ENCODE measurements at regions not wholly inside any gene's neighbourhood (a gene's known extent, or its start where the extent isn't known, plus 50 kb on each side); places are given as distances from the start of the nearest gene placed in this dataset.

DNA sequence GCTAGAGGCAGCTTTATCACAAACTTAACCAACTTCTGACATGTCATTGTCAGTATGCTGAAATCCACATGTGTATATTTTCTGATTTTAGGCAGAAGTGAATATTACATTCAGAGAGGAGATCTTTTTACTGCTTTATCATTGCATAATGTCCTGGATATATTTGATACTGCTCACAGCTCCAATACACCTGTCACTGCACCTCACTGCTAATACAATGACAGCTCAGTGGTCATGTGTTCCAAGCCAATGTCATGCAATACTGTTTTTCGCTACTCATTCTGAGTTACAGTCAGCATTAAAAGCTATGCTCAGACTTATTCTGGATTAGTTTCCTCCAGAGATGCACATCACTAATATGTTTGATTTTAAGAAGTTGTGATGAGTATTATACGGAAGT is 1604.6 kb downstream of the HACE1 start:
- no peak for DNase-seq (ENCODE audit: extremely low read depth in 1 of 11, low read depth in 9 of 11, low spot score in 4 of 11)

DNA sequence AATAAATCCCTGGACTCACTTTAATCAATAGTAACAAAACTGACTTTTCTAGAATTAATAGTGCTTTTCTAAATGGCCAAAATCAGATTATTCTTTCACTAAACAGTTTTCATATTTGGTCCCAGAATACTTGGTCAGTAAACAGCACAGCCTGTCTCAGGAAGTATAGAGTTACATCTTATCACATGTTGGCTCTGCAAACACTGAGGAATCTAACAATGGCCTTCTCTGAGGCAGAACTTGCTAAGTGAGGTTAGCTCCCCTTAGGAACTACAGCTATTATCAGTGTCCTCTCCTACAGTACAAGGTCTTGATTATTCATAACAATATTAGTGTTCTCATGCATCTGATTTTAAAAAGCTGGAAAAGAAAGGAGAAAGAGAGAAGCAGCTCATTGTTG is 1622.8 kb downstream of the HACE1 start:
- DNase-seq (ENCODE audit: extremely low read depth in 1 of 11, low read depth in 9 of 11, low spot score in 4 of 11), result no peak

DNA sequence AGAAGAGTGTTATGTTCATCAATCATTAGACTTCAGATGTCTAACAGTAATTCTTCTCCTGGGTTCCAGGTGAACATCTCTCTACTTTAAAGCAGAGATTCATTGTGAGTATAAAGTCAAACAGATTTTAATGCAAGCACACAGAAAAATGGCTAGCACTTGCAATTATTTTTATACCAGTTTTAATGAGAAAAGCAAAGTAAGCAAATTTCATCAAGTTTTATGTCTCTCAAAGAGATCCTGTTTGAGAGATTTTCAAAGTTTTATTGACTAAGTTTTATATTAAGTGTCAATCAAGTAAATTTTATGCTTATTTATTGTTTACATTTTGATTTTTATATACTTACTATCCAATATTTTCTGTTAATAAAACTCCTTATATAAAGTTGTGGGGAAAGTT is 1628.5 kb downstream of the HACE1 start:
- DNase-seq (ENCODE audit: extremely low read depth in 1 of 11, low read depth in 9 of 11, low spot score in 4 of 11), result no peak

DNA sequence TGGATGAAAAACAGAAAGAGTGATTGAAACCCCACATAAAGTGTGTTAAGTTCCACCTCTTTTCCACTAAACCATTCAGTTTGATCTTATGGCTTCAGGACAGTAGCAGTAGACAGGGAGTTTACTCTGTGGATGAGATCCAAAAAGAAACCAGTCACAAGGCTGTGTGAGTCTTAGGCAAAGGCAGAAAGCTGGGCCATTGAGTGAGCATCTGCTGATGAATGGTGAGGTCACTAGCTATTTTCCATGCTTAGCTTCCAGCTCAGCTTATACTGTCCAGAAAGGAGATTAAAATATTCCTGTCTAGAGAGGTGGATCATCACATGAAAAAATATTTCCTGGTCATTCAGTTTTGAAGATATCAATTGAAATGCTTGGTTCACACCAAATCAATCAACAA is 1643.9 kb downstream of the HACE1 start:
- no peak for DNase-seq (ENCODE audit: extremely low read depth in 1 of 11, low read depth in 9 of 11, low spot score in 4 of 11)

DNA sequence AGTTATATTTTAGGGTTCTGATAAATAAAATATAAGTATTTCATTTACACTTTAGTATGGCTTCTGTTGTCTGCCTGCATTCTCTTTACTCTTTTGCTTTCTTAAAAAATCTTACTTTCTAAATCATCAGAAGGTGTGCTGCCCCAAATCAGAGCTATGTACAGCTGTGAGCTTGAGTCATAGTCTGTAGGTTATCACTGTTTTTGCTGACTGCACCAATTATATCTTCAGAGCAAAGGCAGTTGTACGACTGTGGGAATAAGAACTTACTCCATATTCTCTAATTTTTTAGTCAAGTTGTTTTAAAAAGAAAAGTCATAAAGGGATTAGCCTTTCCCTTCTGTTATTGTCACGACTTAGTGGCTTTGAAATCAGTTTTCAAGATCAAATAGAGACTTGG is 1649.0 kb downstream of the HACE1 start:
- DNase-seq (ENCODE audit: extremely low read depth in 1 of 11, low read depth in 9 of 11, low spot score in 4 of 11), result no peak

DNA sequence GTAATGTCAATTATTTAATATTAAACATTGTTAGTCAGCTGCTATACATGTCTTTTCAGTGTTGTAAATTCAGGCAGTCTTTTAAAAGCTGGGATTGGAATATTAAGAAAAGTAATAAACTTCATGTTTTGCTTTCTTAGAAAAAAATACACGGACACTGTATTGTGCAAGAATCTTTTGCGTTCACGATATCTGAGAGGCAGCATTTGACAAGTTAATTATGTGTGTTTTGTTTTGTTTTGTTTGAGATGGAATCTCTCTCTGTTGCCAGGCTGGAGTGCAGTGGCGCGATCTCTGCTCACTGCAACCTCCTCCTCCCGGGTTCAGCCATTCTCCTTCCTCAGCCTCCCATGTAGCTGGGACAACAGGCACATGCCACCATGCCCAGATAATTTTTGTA is 1661.3 kb downstream of the HACE1 start:
- no peak for DNase-seq (ENCODE audit: extremely low read depth in 1 of 11, low read depth in 9 of 11, low spot score in 4 of 11)

DNA sequence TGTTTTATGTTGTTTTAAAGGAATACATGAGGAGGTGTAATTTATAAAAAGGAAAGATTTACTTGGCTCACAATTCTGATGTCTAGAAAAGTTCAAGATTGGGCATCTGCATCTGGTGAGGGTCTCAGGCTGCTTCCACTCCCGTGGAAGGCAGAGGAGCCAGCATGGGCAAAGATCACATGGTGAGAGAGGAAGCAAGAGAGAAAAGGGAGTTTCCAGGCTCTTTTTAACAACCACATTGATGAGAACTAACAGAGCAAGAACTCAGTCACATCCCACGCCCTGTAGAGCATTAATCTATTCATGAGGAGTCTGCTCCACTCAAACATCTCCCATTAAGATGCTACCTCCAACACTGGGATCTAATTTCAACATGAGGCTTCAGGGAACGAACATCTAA is 1666.3 kb downstream of the HACE1 start:
- no peak for DNase-seq (ENCODE audit: extremely low read depth in 1 of 11, low read depth in 9 of 11, low spot score in 4 of 11)

DNA sequence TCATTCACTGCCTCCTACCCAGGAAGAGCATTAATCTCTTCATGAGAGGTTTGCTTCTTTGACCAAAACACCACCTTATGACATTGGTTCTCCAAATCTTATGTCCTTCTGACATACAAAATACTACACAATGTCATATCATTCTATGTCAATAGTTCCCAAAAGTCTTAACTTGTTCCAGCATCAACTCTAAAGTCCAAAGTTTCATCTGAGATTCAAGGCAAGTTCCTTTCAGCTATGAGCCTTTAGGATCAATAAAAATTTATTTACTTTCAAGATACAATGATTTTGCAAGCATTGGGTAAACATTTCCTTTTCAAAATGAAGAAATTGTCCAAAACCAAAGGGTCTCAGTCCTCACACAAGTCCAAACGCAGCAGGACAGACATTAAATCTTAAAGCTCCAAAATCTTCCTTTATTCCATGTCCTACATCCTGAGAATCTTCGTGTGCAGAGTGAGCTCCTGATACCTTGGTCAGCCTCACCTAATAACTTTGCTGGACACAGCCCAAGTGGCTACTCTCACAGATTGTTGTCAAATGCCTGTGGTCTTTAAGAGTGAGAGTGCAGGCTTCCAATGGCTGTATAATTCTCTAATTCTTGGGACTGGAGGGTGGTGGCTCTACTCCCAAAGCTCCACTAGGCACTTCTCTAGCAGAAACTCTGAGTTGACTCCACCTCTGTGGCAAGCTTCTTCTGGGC is 1668.2 kb downstream of the HACE1 start:
- no peak for DNase-seq (ENCODE audit: extremely low read depth in 1 of 11, low read depth in 9 of 11, low spot score in 4 of 11)

DNA sequence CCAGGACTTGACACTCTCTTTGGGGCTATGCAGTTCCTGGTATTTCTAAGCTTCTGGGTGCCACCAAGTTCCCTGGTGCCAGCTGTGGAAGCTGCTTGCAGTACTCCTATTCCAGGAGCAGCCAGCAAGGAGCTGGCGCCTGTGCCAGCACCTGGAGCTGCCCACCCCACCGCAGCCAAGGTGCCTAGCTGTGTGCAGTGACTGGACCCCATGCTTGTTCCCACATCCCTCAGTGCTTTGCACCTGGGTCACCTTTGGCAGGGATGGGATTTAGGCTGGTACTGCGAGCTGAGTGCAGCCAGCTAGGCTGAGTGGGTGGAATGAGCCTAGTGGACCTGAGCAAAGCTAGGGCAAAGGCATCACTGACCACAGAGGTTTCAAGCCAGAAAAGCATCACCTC is 1674.9 kb downstream of the HACE1 start:
- no peak for DNase-seq (ENCODE audit: extremely low read depth in 1 of 11, low read depth in 9 of 11, low spot score in 4 of 11)

DNA sequence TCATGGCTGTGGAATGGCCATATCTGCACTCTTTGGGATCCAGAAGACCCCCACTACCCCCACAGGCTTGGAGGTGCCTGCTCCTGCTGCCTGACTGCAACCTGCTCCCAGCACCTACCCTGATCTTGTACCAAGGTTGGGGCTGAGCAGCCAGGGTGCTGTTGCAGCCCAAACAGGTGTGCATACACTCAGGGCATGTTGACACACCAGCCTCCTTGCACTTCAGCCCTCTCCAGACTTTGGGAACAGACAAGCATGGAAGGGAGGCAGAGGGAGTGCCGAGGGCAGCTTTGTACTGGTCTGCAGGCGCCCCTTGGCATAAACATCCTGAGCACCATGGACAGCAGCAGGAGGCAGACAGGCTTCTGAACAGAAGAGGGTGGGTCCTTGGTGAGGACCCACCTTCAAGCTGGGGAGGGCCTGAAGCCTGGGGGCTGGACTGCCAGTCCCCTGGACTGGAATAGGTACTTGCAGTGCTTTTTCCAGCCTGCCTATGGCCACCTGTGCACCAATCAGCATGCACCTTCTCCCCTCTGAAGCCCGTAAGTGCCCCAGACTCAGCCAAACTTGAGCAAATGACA is 1675.8 kb downstream of the HACE1 start:
- no peak for DNase-seq (ENCODE audit: extremely low read depth in 1 of 11, low read depth in 9 of 11, low spot score in 4 of 11)

DNA sequence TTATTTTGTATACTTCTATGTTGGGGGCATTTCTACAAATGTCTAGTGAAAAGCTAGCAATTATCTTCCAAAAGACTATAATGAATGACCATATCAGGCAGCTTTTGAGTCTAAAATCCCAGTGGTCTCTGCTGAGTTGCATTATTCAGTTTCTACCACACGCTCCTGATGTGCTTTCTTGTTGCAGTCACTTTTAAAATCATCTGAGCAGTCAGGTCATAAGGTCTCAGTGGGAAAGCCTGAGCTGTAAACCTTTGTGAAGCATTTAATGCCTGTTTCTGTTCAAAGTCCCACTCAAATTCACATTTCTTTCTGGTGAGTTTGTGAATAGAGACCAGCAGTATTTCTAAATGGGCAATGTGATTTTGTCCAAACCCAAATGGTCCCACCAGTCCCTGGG is 1681.5 kb downstream of the HACE1 start:
- no peak for DNase-seq (ENCODE audit: extremely low read depth in 1 of 11, low read depth in 9 of 11, low spot score in 4 of 11)

DNA sequence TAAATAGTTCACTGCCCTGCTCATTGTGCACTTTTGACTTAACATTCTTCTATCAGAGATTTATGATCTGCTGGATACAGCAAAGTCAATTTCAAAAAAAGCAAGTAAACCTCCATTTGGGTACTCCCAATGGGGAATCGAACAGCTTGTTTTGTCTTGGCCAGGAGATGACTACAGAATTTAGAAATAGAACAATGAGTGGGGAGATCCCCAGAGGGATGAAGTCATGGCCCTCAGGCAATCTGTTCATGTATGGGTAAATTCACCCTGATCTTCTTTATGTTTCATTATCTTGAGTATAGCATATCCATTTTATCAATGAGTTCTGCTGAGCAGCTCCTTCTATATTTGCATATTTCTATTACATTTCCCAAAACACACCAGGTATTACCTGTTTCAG is 1681.9 kb downstream of the HACE1 start:
- DNase-seq (ENCODE audit: extremely low read depth in 1 of 11, low read depth in 9 of 11, low spot score in 4 of 11), result no peak

DNA sequence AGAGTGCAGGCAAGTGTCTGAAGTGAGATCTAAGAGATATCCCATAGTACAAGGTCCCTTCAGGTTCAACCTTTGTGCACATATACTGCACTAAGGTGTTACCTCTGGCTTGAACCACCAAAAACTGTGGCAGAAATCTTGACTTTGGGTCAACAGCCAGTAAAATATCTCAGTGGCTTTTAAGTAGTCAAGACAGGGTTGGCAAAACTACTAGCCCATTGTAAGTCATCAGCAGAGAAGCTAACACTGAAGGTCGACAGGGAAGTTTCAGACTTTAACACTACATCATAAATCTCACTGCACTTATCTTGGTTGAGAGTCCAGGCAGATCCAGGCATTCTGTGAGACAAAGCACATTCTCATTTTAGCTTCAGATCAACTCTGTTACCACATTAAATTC is 1684.7 kb downstream of the HACE1 start:
- no peak for DNase-seq (ENCODE audit: extremely low read depth in 1 of 11, low read depth in 9 of 11, low spot score in 4 of 11)

DNA sequence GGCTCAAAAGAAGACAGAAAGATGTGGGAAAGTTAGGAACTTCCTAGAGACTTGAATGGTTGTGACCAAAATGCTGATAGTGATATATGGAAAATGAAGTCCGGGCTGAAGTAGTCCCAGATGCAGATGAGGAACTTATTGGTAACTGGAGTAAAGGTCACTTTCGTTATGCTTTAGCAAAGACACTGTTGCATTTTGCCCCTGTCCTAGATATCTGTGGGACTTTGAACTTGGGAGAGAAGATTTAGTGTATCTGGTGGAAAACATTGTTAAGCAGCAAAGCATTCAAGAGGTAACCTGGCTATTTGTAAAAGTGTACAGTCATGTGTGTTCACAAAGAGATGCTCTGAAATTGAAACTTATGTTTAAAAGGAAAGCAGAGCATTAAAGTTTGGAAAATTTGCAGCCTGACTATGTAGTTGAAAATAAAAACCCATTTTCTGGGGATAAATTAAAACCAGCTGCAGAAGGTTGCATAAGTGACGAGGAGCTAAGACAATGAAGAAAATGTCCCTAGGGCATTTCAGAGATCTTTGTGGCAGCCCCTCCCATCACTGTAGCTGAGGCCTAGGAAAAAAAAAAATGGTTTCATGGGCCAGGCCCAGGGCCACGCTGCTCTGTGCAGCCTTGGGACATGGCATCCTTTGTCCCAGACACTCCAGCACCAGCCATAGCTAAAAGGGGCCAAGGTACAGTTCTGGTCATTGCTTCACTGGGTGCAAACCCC is 1692.2 kb downstream of the HACE1 start:
- DNase-seq (ENCODE audit: extremely low read depth in 1 of 11, low read depth in 9 of 11, low spot score in 4 of 11), result no peak

DNA sequence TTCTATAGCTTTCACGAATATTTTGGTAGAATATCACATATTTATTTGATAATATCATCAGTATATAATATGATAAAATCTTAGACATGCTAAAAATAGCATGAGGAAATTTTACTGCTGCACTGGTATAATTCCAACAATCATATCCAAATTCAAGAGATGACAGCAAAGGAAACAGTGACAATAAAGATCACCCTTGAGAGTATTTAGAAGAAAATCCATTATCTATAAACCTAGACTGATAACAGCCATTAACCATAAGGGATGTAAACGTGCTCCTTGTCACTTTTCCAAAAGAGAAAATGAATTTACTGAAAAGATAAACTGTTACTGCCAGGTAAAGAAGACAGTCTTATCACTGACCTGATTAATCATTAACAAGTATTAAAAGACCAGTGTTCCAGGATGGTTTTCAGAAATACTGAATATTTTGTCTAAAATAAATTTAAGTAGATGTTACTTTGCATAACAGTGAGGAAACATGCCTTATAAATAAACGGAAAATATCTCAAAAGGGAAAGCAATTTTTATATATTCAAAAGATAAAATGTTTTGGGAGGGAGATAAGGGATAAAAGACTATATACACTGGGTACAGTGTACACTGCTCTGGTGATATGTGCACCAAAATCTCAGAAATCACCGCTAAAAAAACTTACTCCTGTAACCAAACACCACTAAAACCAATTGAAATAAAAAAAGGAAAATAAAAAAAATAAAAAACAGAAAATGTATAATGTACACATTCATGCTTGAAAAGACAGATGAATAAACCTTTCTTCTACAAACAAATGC is 1704.7 kb downstream of the HACE1 start:
- DNase-seq (ENCODE audit: extremely low read depth in 1 of 11, low read depth in 9 of 11, low spot score in 4 of 11), result no peak

DNA sequence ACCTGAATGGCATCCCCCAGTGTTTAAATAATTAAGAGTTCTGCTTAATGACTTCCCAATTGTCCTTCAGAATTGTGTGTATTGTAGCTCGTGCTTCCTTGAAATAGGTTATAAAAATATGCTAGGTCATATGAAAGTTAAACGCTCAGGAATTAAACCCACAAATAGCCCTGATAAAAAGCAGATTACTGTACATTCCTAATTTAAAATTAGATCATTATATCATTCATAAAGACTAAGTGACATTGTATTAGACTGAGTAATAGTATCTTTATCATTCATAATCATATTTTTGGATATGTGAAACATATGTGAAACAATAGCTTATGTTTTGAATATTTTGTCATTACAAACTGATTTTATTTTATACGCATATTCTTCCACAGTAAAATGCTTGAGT is 1706.7 kb downstream of the HACE1 start:
- DNase-seq (ENCODE audit: extremely low read depth in 1 of 11, low read depth in 9 of 11, low spot score in 4 of 11), result no peak

DNA sequence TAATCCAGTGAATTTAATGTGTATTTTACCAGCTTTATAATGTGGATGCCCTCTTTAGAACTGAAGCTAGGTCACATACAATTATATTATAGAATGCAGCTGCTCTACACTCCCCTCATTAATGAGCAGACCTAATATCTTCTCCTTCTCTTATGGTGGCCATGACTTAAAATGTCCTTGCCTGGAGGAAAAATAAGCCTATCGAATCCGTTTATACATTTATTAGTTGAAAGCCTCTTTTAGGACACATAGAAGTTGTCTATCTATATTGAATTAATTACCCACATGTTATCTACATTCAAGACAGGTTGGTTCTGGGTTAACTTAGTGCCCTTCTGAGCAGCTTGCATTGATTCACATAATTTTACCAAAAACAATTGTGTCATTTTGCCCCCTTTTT is 1716.8 kb downstream of the HACE1 start:
- no peak for DNase-seq (ENCODE audit: extremely low read depth in 1 of 11, low read depth in 9 of 11, low spot score in 4 of 11)

DNA sequence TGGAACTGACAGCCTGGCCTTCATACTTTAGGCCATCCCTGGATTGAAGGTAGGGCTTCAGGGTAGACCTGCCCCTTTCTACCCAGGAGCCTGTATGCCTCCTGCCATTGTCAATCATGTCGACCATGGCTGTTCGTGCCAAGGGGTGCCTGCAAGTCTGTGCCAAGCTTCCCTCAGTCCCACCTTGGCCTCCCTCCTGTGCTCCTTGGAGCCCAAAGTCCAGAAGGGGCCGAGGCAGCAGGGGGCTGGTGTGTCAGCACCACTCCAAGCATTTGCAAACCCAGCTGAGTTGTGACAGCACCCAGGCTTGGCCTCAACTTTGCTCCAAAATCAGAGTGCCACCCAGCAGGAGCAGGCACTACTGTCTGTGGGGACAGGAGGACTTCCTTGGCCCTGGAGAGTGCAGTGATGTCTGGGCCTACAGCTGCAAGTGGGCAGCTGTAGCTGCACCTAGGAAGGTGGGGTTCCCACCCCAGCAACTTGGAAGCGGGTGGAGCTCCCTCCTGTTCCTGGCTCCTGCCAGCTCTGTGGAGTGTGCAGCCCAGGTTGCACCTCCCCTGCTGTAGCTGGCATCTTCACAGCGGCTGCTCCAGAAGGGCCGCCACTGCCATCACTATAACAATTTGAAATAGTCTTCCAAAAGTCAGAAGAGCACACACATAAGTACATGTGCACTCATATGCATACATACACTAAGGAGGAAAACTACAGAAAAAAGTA is 1719.3 kb downstream of the HACE1 start:
- DNase-seq (ENCODE audit: extremely low read depth in 1 of 11, low read depth in 9 of 11, low spot score in 4 of 11), result no peak

DNA sequence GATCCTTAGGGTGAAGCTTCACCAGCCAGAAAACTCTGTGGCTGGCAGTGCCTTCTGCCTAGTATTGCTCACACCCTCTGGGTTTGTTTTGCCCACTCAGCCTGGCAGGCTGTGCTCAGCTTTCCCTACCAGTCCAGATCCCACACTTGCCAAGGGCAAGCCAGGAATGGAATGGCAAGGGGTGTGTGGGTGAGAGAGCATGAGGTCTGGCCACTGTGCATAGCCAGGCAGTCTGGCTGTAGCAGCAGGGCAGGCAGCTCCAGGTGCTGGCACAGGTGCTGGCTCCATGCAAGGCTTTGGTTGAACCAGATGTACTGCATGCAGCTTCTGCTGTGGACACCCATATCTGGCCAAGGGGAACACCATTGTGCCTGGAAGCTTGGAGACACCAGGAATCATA is 1720.3 kb downstream of the HACE1 start:
- DNase-seq (ENCODE audit: extremely low read depth in 1 of 11, low read depth in 9 of 11, low spot score in 4 of 11), result no peak
